Activated CD4-positive, alpha-beta T cell treated with anti-CD3 and anti-CD28 coated beads, Interleukin-2, amount 10 ng/mL, durations not matched to agents 7 days and 5 days (primary cell): ENCODE measurements at regions not wholly inside any gene's neighbourhood (a gene's known extent, or its start where the extent isn't known, plus 50 kb on each side); places are given as distances from the start of the nearest gene placed in this dataset.

Experiments used
- CTCF ChIA-PET: fragments of 350-600 bp; sonication (Branson Sonifier 250); formaldehyde crosslinking; loops from one replicate; lab custom pipeline; 2021; ENCODE audit warnings: antibody characterized with exemption; lab: Charles Lee
- POLR2A ChIA-PET: fragments of 350-600 bp; sonication (Branson Sonifier 250); formaldehyde crosslinking; loops from one replicate; lab custom pipeline; 2021; ENCODE audit warnings: antibody characterized with exemption; lab: Charles Lee
- DNase-seq: peaks from one replicate; pipeline ENCODE4 v3.0.0-alpha.2; 2020
- H3K27ac Mint-ChIP-seq: one replicate; pipeline ENCODE4 v1.8.0; 2021; ENCODE audit warnings: mild to moderate bottlenecking, moderate library complexity, mixed read lengths
- H3K27me3 Mint-ChIP-seq: one replicate; pipeline ENCODE4 v1.8.0; 2021; ENCODE audit warnings: mixed read lengths
- H3K36me3 Mint-ChIP-seq: one replicate; pipeline ENCODE4 v1.8.0; 2021; ENCODE audit warnings: low read depth, mixed read lengths
- H3K4me1 Mint-ChIP-seq: one replicate; pipeline ENCODE4 v1.8.0; 2021; ENCODE audit warnings: mixed read lengths
- H3K4me3 Mint-ChIP-seq: one replicate; pipeline ENCODE4 v1.8.0; 2021; ENCODE audit warnings: mild to moderate bottlenecking, moderate library complexity, mixed read lengths
- H3K9me3 Mint-ChIP-seq: one replicate; pipeline ENCODE4 v1.8.0; 2021; ENCODE audit warnings: mixed read lengths

DNA sequence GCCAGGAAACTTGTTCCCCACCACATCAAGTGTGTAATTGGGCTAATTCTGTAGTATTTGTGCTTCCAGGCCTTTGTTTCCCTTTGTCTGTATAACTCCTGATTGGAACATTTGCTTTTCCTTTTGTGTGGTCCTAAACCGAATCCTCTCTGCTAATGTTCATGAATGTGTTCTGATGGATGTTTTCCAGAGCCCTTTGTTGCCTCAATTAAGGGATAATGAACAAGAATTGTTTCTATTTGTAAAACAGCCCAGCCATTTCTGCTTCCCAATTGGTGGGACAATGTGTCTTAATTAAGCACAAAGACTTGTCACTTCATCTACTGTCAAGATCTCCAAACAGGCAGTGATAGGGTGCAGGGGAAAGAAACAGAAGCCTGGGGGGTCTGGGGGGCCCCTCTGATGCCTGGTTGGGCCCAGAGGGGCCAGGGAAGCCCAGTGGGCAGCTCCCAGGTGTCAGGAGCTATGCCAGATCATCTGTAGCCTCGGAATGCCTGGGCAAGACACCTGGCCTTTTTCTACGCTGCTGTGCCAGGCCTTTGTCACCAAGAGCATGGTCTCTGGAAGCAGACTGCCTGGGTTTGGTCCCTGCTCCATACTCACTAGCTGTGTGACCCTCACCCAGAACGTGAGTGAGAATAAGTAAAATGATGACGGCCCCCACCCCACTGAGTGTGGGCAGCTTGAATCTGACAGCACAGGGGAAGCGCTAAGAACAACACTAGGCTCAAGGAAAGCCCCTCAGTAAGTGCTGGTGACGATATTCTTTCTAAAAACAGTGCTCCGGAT is 116.6 kb upstream of the PRR20G start:
- H3K27ac Mint-ChIP-seq = no peak overlapping the region
- H3K27me3 Mint-ChIP-seq = peaks cover 7% of the 10 kb centered on the region
- POLR2A ChIA-PET = no interaction called here
- H3K4me3 Mint-ChIP-seq = no peak overlapping the region
- H3K36me3 Mint-ChIP-seq = no peaks in the 10 kb centered on the region
- DNase-seq = no peak
- CTCF ChIA-PET = no interaction called here
- no peaks in the 10 kb centered on the region for H3K9me3 Mint-ChIP-seq
- H3K4me1 Mint-ChIP-seq = no peaks in the 10 kb centered on the region

- Mint-ChIP-seq H3K27me3 (peaks cover 7% of the 10 kb centered on the region), H3K9me3 (no peaks in the 10 kb centered on the region), H3K4me1 (no peaks in the 10 kb centered on the region), H3K4me3 (no peak overlapping the region), H3K36me3 (no peaks in the 10 kb centered on the region), H3K27ac (no peak overlapping the region)
- ChIA-PET POLR2A (no interaction called here), CTCF (no interaction called here)
- no peak for DNase-seq
These were observed 115.9 kb upstream of the PRR20G start for GRCh38 chr3:127403795-127404194.

- peaks cover 22% of the 10 kb centered on the region for H3K27me3 Mint-ChIP-seq
- ChIA-PET POLR2A (no interaction called here), CTCF (no interaction called here)
These were observed 111.3 kb upstream of the PRR20G start for GRCh38 chr3:127399154-127399553.

GRCh38 chr3:127396473-127396872 is 108.6 kb upstream of the PRR20G start:
- CTCF ChIA-PET = no interaction called here
- POLR2A ChIA-PET = no interaction called here

More at GRCh38 chr3:127399154-127399553, 111.3 kb upstream of the PRR20G start:
- Mint-ChIP-seq H3K27ac (no peak overlapping the region), H3K4me1 (no peaks in the 10 kb centered on the region), H3K36me3 (no peaks in the 10 kb centered on the region), H3K9me3 (no peaks in the 10 kb centered on the region), H3K4me3 (no peak overlapping the region)
- no peak for DNase-seq

GRCh38 chr3:127395663-127396355 is 108.0 kb upstream of the PRR20G start:
- ChIA-PET POLR2A (no interaction called here), CTCF (no interaction called here)
- Mint-ChIP-seq H3K27ac (no peak overlapping the region), H3K36me3 (no peaks in the 10 kb centered on the region), H3K27me3 (peaks cover 20% of the 10 kb centered on the region), H3K9me3 (no peaks in the 10 kb centered on the region), H3K4me1 (no peaks in the 10 kb centered on the region), H3K4me3 (no peak overlapping the region)
- DNase-seq = no peak

More at GRCh38 chr3:127396473-127396872, 108.6 kb upstream of the PRR20G start:
- Mint-ChIP-seq H3K9me3 (no peaks in the 10 kb centered on the region), H3K27ac (no peak overlapping the region), H3K4me1 (no peaks in the 10 kb centered on the region), H3K4me3 (no peak overlapping the region), H3K36me3 (no peaks in the 10 kb centered on the region), H3K27me3 (peaks cover 22% of the 10 kb centered on the region)
- DNase-seq = no peak

- Mint-ChIP-seq H3K36me3 (no peaks in the 10 kb centered on the region), H3K4me3 (no peak overlapping the region), H3K4me1 (no peaks in the 10 kb centered on the region), H3K27ac (no peak overlapping the region), H3K9me3 (no peaks in the 10 kb centered on the region), H3K27me3 (peaks cover 15% of the 10 kb centered on the region)
- DNase-seq = no peak
- ChIA-PET CTCF (no interaction called here), POLR2A (no interaction called here)
These were observed 107.3 kb upstream of the PRR20G start for GRCh38 chr3:127394984-127395662.

DNA sequence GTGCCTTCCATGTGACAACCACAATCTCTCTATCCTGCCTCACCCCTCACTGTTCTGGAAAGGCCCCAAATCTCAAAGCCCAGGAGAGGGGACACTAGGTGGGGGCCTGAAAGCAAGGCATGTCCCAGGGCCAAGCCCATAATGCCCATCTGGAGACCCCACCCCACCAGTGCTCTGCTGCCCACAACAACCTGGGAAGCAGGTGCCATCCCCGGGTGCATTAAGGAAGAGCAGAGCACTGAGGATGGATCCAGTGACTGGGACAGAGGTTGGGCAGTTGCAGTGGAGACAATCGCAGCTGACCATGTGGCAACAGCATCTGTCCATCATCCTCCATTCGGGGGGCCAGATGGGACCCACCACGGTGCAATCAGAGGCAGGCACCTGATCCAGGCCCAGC is 106.2 kb upstream of the PRR20G start:
- Mint-ChIP-seq H3K4me3 (no peak overlapping the region), H3K4me1 (no peaks in the 10 kb centered on the region), H3K36me3 (no peaks in the 10 kb centered on the region), H3K27ac (no peak overlapping the region), H3K9me3 (no peaks in the 10 kb centered on the region), H3K27me3 (peaks cover 15% of the 10 kb centered on the region)
- ChIA-PET POLR2A (no interaction called here), CTCF (no interaction called here)
- no peak for DNase-seq

DNA sequence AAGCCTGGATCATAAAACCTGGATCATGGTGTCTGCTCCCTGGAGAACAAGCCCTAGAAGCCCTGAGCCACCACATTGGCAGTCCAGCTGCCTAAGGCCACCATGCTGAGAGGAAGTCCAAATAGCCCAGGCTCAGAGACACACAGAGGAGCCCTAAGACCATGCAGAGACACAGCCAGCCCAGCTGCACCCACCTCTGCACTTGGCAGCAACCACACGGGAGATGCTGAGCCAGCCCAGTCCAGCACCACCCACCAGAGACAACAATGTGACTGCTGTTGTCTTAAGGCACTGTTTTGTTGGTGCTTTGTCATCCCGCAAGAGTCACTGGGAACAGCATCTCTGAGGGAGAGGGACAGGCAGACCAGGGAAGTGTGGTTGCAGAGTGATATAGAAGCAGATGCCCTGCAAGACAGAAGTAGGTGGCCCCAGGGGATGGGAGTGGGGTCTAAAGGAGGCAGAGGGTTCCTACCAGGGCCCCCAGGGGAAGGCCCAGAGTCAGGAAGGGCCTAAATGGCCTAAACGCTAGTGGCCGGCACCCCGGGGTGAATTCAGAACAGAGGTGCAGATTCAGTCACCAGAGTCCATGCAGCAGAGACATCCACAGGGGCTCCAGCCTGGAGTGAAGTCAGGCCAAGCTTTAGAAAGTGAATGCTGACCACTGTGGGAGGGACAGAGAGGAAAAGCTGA is 105.4 kb upstream of the PRR20G start:
- CTCF ChIA-PET = interaction anchor here (0.5 kb wide), 1 partner anchor 31 kb away, joined by 3 read pairs; no protein-coding TSS in a partner anchor
- no peaks in the 10 kb centered on the region for H3K4me1 Mint-ChIP-seq
- no peaks in the 10 kb centered on the region for H3K36me3 Mint-ChIP-seq
- H3K27me3 Mint-ChIP-seq = peaks cover 12% of the 10 kb centered on the region
- H3K4me3 Mint-ChIP-seq = no peak overlapping the region
- DNase-seq = no peak
- no peaks in the 10 kb centered on the region for H3K9me3 Mint-ChIP-seq
- POLR2A ChIA-PET = no interaction called here
- H3K27ac Mint-ChIP-seq = no peak overlapping the region

GRCh38 chr3:127392156-127392490 is 104.3 kb upstream of the PRR20G start:
- ChIA-PET CTCF (no interaction called here), POLR2A (no interaction called here)
- no peak overlapping the region for H3K27ac Mint-ChIP-seq
- no peak for DNase-seq
- H3K27me3 Mint-ChIP-seq = peaks cover 9% of the 10 kb centered on the region
- H3K9me3 Mint-ChIP-seq = no peaks in the 10 kb centered on the region
- no peak overlapping the region for H3K4me3 Mint-ChIP-seq
- no peaks in the 10 kb centered on the region for H3K36me3 Mint-ChIP-seq
- H3K4me1 Mint-ChIP-seq = no peaks in the 10 kb centered on the region

- H3K4me1 Mint-ChIP-seq = no peaks in the 10 kb centered on the region
- H3K36me3 Mint-ChIP-seq = no peaks in the 10 kb centered on the region
- no peak for DNase-seq
- ChIA-PET POLR2A (no interaction called here), CTCF (no interaction called here)
- peaks cover 7% of the 10 kb centered on the region for H3K27me3 Mint-ChIP-seq
- H3K9me3 Mint-ChIP-seq = no peaks in the 10 kb centered on the region
- no peak overlapping the region for H3K4me3 Mint-ChIP-seq
- H3K27ac Mint-ChIP-seq = no peak overlapping the region
These were observed 103.8 kb upstream of the PRR20G start for GRCh38 chr3:127391436-127392155.

- POLR2A ChIA-PET = no interaction called here
- no peak for DNase-seq
- no peaks in the 10 kb centered on the region for H3K27me3 Mint-ChIP-seq
- CTCF ChIA-PET = no interaction called here
- no peak overlapping the region for H3K27ac Mint-ChIP-seq
- no peaks in the 10 kb centered on the region for H3K4me1 Mint-ChIP-seq
- no peak overlapping the region for H3K4me3 Mint-ChIP-seq
- H3K36me3 Mint-ChIP-seq = no peaks in the 10 kb centered on the region
- no peaks in the 10 kb centered on the region for H3K9me3 Mint-ChIP-seq
These were observed 102.6 kb upstream of the PRR20G start for GRCh38 chr3:127390365-127391025.

DNA sequence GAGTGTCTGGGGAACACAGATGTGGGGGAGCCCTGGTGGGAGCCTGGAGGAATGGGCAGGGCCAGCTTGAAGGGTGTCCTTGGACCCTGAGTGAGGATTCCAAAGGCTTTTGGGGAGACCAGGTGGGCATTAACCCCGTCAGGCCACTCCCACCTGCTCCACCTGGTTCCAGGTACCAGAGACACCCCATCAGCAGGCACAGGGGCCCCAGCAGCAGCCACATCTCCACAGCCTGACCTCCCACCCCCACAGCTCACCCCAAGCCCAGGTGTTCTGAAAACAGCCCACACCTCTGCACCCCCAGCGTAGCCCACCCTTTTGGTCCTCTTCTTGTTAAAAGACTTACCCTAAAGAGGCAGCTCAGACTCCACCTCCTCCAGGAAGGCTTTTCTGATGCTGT is 102.1 kb upstream of the PRR20G start:
- CTCF ChIA-PET = no interaction called here
- Mint-ChIP-seq H3K4me3 (no peak overlapping the region), H3K27ac (no peak overlapping the region), H3K36me3 (no peaks in the 10 kb centered on the region), H3K27me3 (no peaks in the 10 kb centered on the region), H3K9me3 (no peaks in the 10 kb centered on the region), H3K4me1 (no peaks in the 10 kb centered on the region)
- POLR2A ChIA-PET = no interaction called here
- DNase-seq = no peak
